KMS-11 (cell line): ENCODE measurements at regions not wholly inside any gene's neighbourhood (a gene's known extent, or its start where the extent isn't known, plus 50 kb on each side); places are given as distances from the start of the nearest gene placed in this dataset.

Experiments
- H2AFZ ChIP-seq: fragments of 200-600 bp; sonication (generic); 2 replicates; pipeline ENCODE4 v1.6.1; 2016; ENCODE audit warnings: antibody characterized with exemption, mixed run types, low read depth
- H3K27ac ChIP-seq: fragments of 200-600 bp; sonication (generic); 2 replicates; pipeline ENCODE4 v1.6.1; 2016; ENCODE audit warnings: mild to moderate bottlenecking, mixed run types
- H3K27me3 ChIP-seq: fragments of 200-600 bp; sonication (generic); 2 replicates; pipeline ENCODE4 v1.6.1; 2017; ENCODE audit warnings: mild to moderate bottlenecking, low read depth, mixed run types, moderate library complexity; ENCODE audit not compliant: insufficient read depth
- H3K36me3 ChIP-seq: fragments of 200-600 bp; sonication (generic); 2 replicates; pipeline ENCODE4 v1.6.1; 2017; ENCODE audit warnings: mild to moderate bottlenecking, mixed run types; ENCODE audit not compliant: insufficient read depth
- H3K4me1 ChIP-seq: fragments of 200-600 bp; sonication (generic); 2 replicates; pipeline ENCODE4 v1.6.1; 2016; ENCODE audit warnings: mild to moderate bottlenecking, low read depth, mixed run types; ENCODE audit not compliant: poor library complexity, severe bottlenecking
- H3K4me2 ChIP-seq: fragments of 200-600 bp; sonication (generic); 2 replicates; pipeline ENCODE4 v1.7.0; 2016; ENCODE audit warnings: mild to moderate bottlenecking, mixed run types
- H3K4me3 ChIP-seq: fragments of 200-600 bp; sonication (generic); IDR thresholded peaks from 2 replicates; pipeline ENCODE4 v1.6.1; 2017; ENCODE audit warnings: low read depth, low read length, mixed read lengths; ENCODE audit not compliant: insufficient read depth
- H3K79me2 ChIP-seq: fragments of 200-600 bp; sonication (generic); 2 replicates; pipeline ENCODE4 v1.6.1; 2016; ENCODE audit warnings: low read depth, mixed run types; ENCODE audit not compliant: insufficient read depth
- H3K9ac ChIP-seq: fragments of 200-600 bp; sonication (generic); 2 replicates; pipeline ENCODE4 v1.6.1; 2016; ENCODE audit warnings: mild to moderate bottlenecking, mixed run types
- H4K20me1 ChIP-seq: fragments of 200-600 bp; sonication (generic); 2 replicates; pipeline ENCODE4 v1.6.1; 2016; ENCODE audit warnings: mild to moderate bottlenecking, mixed run types; ENCODE audit not compliant: insufficient read depth
- CTCF ChIP-seq: fragments of 200-600 bp; sonication (generic); conservative IDR thresholded peaks from 2 replicates; pipeline ENCODE4 v1.6.1; 2017; ENCODE audit warnings: low read depth, mild to moderate bottlenecking, antibody characterized with exemption, low read length, moderate library complexity, mixed read lengths

- no peak for TF ChIP-seq CTCF
- no peaks in the 10 kb centered on the region for H3K4me1 ChIP-seq
- no peaks in the 10 kb centered on the region for H3K36me3 ChIP-seq
- no peaks in the 10 kb centered on the region for H3K79me2 ChIP-seq
- H3K27ac ChIP-seq: no peak overlapping the region
- no peaks in the 10 kb centered on the region for H3K27me3 ChIP-seq
- H3K4me2 ChIP-seq: no peak overlapping the region
- H3K4me3 ChIP-seq: no peak overlapping the region
- no peak overlapping the region for H2AFZ ChIP-seq
- no peak overlapping the region for H3K9ac ChIP-seq
- H4K20me1 ChIP-seq: no peaks in the 10 kb centered on the region
Measured at GRCh38 chr4:124862261-124862660, 149.7 kb upstream of the ANKRD50 start.

- Histone ChIP-seq H3K27ac (no peak overlapping the region), H3K79me2 (no peaks in the 10 kb centered on the region), H2AFZ (no peak overlapping the region), H3K4me3 (no peak overlapping the region), H3K4me1 (no peaks in the 10 kb centered on the region), H3K27me3 (no peaks in the 10 kb centered on the region), H4K20me1 (no peaks in the 10 kb centered on the region), H3K36me3 (no peaks in the 10 kb centered on the region), H3K4me2 (no peak overlapping the region), H3K9ac (no peak overlapping the region)
- TF ChIP-seq CTCF: no peak
Measured at GRCh38 chr4:124861761-124862160, 149.2 kb upstream of the ANKRD50 start.

GRCh38 chr4:124854968-124855367, 142.4 kb upstream of the ANKRD50 start:
- no peaks in the 10 kb centered on the region for H3K79me2 ChIP-seq
- H4K20me1 ChIP-seq: no peaks in the 10 kb centered on the region
- no peak overlapping the region for H3K4me2 ChIP-seq
- TF ChIP-seq CTCF: no peak
- H3K27me3 ChIP-seq: no peaks in the 10 kb centered on the region
- H3K4me3 ChIP-seq: no peak overlapping the region
- no peaks in the 10 kb centered on the region for H3K36me3 ChIP-seq
- H3K9ac ChIP-seq: no peak overlapping the region
- H3K27ac ChIP-seq: no peak overlapping the region
- H2AFZ ChIP-seq: no peak overlapping the region
- no peaks in the 10 kb centered on the region for H3K4me1 ChIP-seq

- Histone ChIP-seq H3K9ac (no peak overlapping the region), H3K4me2 (no peak overlapping the region), H3K27ac (no peak overlapping the region), H3K79me2 (no peaks in the 10 kb centered on the region), H3K4me3 (no peak overlapping the region), H3K4me1 (no peaks in the 10 kb centered on the region), H3K27me3 (no peaks in the 10 kb centered on the region), H2AFZ (no peak overlapping the region), H3K36me3 (no peaks in the 10 kb centered on the region), H4K20me1 (no peaks in the 10 kb centered on the region)
- TF ChIP-seq CTCF: no peak
Measured at GRCh38 chr4:124851741-124852140, 139.2 kb upstream of the ANKRD50 start.

GRCh38 chr4:124846306-124846705, 133.8 kb upstream of the ANKRD50 start:
- no peak overlapping the region for H3K27ac ChIP-seq
- H3K27me3 ChIP-seq: no peaks in the 10 kb centered on the region
- no peak overlapping the region for H3K9ac ChIP-seq
- H3K4me2 ChIP-seq: no peak overlapping the region
- H3K36me3 ChIP-seq: no peaks in the 10 kb centered on the region
- no peak overlapping the region for H3K4me3 ChIP-seq
- H3K79me2 ChIP-seq: no peaks in the 10 kb centered on the region
- H2AFZ ChIP-seq: no peak overlapping the region
- no peak for TF ChIP-seq CTCF
- no peaks in the 10 kb centered on the region for H3K4me1 ChIP-seq
- no peaks in the 10 kb centered on the region for H4K20me1 ChIP-seq
